ENCODE measurements at regions not wholly inside any gene's neighbourhood (a gene's known extent, or its start where the extent isn't known, plus 50 kb on each side); places are given as distances from the start of the nearest gene placed in this dataset.

DNA sequence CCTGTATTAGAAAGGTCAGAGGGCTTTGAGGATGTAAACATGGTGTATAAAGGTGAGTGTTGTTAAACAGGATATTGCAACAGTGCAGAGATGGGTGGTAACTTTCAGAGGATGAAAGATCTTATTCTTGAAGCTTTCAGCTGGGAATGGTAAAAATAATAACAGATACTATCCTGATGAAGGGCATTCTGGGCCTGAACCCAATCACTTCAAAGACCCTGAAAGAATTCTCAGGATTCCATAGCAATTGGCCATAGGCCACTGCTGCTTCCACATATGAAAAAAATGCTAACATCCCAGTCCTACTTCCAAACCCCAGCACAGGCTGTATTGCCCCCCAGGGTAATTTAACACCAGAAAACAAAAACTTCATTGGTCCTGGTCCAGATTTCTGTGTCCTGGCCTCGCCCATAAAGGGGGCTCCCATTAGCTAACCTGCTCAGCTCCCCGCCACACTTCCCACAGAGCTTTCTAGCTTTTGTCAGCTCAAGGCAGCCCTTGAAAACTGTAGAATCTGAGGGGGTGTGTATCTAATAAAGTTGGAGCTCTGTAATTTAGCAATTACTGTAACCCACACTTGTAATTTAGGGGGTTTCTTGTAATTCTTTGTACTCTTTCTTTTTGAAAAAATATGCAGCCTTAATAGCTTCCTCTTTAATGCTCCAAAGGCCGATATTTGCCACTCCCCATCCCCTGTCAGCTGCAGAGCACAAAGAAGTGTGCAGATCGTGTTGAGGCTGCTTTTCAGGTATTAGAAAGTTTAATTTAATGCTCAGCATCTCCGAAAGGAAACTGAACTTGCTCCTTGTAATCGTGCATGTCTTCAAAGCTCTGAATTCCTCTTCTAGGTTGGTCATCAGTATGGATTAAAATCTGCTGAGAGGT is 371.5 kb downstream of the SEC14L1 start (continued):
- TF ChIP-seq, protein P1, sequence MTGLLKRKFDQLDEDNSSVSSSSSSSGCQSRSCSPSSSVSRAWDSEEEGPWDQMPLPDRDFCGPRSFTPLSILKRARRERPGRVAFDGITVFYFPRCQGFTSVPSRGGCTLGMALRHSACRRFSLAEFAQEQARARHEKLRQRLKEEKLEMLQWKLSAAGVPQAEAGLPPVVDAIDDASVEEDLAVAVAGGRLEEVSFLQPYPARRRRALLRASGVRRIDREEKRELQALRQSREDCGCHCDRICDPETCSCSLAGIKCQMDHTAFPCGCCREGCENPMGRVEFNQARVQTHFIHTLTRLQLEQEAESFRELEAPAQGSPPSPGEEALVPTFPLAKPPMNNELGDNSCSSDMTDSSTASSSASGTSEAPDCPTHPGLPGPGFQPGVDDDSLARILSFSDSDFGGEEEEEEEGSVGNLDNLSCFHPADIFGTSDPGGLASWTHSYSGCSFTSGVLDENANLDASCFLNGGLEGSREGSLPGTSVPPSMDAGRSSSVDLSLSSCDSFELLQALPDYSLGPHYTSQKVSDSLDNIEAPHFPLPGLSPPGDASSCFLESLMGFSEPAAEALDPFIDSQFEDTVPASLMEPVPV (CRISPR knock-in tag; IDR thresholded peaks at IDR 0.05): peak; percentile 72; the same call in 1 of the 2 replicates
- TF ChIP-seq, protein P2, sequence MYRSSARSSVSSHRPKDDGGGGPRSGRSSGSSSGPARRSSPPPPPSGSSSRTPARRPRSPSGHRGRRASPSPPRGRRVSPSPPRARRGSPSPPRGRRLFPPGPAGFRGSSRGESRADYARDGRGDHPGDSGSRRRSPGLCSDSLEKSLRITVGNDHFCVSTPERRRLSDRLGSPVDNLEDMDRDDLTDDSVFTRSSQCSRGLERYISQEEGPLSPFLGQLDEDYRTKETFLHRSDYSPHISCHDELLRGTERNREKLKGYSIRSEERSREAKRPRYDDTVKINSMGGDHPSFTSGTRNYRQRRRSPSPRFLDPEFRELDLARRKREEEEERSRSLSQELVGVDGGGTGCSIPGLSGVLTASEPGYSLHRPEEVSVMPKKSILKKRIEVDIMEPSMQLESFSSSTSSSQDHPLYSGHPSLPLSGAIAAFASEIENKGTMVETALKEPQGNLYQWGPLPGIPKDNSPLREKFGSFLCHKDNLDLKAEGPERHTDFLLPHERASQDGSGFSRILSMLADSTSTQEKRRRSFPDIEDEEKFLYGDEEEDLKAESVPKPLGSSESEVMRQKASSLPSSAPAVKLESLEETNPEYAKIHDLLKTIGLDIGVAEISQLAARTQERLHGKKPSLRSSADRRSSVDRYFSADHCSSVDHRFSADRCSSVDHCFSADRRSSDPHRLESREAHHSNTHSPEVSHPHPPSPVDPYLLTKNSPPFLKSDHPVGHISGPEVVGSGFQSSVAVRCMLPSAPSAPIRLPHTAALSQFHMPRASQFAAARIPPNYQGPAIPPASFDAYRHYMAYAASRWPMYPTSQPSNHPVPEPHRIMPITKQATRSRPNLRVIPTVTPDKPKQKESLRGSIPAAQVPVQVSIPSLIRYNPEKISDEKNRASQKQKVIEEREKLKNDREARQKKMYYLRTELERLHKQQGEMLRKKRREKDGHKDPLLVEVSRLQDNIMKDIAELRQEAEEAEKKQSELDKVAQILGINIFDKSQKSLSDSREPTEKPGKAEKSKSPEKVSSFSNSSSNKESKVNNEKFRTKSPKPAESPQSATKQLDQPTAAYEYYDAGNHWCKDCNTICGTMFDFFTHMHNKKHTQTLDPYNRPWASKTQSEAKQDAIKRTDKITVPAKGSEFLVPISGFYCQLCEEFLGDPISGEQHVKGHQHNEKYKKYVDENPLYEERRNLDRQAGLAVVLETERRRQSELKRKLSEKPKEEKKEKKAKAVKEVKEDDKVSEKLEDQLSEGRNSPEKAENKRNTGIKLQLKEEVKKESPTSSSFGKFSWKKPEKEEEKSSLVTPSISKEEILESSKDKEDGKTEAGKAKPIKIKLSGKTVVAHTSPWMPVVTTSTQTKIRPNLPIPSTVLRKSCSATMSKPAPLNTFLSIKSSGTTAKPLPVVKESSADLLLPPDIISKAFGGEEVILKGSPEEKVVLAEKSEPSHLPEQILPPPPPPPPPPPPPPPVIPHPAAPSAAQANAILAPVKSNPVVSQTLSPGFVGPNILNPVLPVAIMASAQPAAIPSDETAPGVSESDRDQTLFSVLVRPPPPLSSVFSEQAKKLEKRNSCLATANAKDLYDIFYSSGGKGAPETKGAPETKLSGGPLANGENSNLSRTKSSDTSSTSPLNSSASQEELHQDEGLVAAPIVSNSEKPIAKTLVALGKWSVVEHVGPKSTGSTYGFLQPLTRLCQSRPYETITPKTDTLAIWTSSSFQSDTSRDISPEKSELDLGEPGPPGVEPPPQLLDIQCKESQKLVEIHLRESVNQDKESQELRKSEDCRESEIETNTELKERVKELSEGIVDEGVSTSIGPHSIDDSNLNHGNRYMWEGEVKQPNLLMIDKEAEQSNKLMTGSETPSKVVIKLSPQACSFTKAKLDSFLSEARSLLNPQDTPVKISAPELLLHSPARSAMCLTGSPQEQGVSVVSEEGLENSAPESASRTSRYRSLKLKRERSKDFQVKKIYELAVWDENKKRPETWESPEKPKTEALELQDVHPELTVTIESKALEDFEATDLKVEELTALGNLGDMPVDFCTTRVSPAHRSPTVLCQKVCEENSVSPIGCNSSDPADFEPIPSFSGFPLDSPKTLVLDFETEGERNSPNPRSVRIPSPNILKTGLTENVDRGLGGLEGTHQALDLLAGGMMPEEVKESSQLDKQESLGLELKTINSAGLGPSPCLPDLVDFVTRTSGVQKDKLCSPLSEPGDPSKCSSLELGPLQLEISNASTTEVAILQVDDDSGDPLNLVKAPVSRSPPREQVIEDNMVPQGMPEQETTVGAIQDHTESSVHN (CRISPR knock-in tag; IDR thresholded peaks at IDR 0.05): no peak
- no peak for TF ChIP-seq DR1 (CRISPR knock-in tag; IDR thresholded peaks at IDR 0.05)
- peak; percentile 95 for TF ChIP-seq TRIM24 (CRISPR knock-in tag; IDR thresholded peaks at IDR 0.05)
- TF ChIP-seq RAD21 (CRISPR knock-in tag; IDR thresholded peaks at IDR 0.05): no peak
- no peak for TF ChIP-seq CCAR2 (optimal IDR thresholded peaks at IDR 0.05; ENCODE audit: low read depth, low read length)
- TF ChIP-seq, protein P3, sequence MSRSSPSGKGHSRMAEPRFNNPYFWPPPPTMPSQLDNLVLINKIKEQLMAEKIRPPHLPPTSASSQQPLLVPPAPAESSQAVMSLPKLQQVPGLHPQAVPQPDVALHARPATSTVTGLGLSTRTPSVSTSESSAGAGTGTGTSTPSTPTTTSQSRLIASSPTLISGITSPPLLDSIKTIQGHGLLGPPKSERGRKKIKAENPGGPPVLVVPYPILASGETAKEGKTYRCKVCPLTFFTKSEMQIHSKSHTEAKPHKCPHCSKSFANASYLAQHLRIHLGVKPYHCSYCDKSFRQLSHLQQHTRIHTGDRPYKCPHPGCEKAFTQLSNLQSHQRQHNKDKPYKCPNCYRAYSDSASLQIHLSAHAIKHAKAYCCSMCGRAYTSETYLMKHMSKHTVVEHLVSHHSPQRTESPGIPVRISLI (CRISPR knock-in tag; IDR thresholded peaks at IDR 0.05; ENCODE audit: borderline replicate concordance): peak; percentile 82; the same call in 1 of the 2 replicates
- TF ChIP-seq, protein P4, sequence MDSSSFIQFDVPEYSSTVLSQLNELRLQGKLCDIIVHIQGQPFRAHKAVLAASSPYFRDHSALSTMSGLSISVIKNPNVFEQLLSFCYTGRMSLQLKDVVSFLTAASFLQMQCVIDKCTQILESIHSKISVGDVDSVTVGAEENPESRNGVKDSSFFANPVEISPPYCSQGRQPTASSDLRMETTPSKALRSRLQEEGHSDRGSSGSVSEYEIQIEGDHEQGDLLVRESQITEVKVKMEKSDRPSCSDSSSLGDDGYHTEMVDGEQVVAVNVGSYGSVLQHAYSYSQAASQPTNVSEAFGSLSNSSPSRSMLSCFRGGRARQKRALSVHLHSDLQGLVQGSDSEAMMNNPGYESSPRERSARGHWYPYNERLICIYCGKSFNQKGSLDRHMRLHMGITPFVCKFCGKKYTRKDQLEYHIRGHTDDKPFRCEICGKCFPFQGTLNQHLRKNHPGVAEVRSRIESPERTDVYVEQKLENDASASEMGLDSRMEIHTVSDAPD (CRISPR knock-in tag; IDR thresholded peaks at IDR 0.05): peak; percentile 33; the same call in 1 of the 2 replicates
- no peak for TF ChIP-seq KDM2A (CRISPR knock-in tag; IDR thresholded peaks at IDR 0.05; ENCODE audit: borderline replicate concordance, low read depth)
- no peak for TF ChIP-seq RFXANK (CRISPR knock-in tag; IDR thresholded peaks at IDR 0.05)
- TF ChIP-seq, protein P5, sequence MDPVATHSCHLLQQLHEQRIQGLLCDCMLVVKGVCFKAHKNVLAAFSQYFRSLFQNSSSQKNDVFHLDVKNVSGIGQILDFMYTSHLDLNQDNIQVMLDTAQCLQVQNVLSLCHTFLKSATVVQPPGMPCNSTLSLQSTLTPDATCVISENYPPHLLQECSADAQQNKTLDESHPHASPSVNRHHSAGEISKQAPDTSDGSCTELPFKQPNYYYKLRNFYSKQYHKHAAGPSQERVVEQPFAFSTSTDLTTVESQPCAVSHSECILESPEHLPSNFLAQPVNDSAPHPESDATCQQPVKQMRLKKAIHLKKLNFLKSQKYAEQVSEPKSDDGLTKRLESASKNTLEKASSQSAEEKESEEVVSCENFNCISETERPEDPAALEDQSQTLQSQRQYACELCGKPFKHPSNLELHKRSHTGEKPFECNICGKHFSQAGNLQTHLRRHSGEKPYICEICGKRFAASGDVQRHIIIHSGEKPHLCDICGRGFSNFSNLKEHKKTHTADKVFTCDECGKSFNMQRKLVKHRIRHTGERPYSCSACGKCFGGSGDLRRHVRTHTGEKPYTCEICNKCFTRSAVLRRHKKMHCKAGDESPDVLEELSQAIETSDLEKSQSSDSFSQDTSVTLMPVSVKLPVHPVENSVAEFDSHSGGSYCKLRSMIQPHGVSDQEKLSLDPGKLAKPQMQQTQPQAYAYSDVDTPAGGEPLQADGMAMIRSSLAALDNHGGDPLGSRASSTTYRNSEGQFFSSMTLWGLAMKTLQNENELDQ (CRISPR knock-in tag; IDR thresholded peaks at IDR 0.05; ENCODE audit: borderline replicate concordance): no peak
- 0 out of 2 replicates have a peak, but pooled peaks have one; percentile 34 for TF ChIP-seq ZNF598 (CRISPR knock-in tag; IDR thresholded peaks at IDR 0.05; ENCODE audit: borderline replicate concordance)
- no peak for TF ChIP-seq NFKB2 (CRISPR knock-in tag; IDR thresholded peaks at IDR 0.05; ENCODE audit: borderline replicate concordance)

All from HepG2 (cell line).